ENCODE measurements at regions not wholly inside any gene's neighbourhood (a gene's known extent, or its start where the extent isn't known, plus 50 kb on each side); places are given as distances from the start of the nearest gene placed in this dataset.

GRCh38 chr7:136710751-136711150 lies 157.7 kb upstream of the CHRM2 start:
- no peak for TF ChIP-seq CTCF (IDR thresholded peaks at IDR 0.05; ENCODE audit: insufficient read depth, low read length, poor library complexity, severe bottlenecking)
- no peak for TF ChIP-seq EZH2phosphoT487 (conservative IDR thresholded peaks at IDR 0.05; ENCODE audit: low read length)
